HCT116 (cell line): ENCODE measurements at regions not wholly inside any gene's neighbourhood (a gene's known extent, or its start where the extent isn't known, plus 50 kb on each side); places are given as distances from the start of the nearest gene placed in this dataset.

Experiments used
- ATAC-seq: fragments of 200-7000 bp; cut with Tn5 transposase; 2 replicates; pipeline ENCODE4 v1.9.1; 2020; ENCODE audit warnings: mild to moderate bottlenecking, moderate library complexity
- BruUV-seq: library from RNA; stranded (reverse); fragments of 400-500 nt; replicated peaks from 2 replicates; lab custom pipeline; 2021; lab: Mats Ljungman, UMichigan
- CTCF ChIA-PET: fragments of 300-600 bp; sonication (Branson Sonifier 250); formaldehyde crosslinking; loops from one replicate; lab custom pipeline; 2021; ENCODE audit warnings: antibody characterized with exemption; lab: Charles Lee
- POLR2A ChIA-PET: fragments of 300-600, 350-600 bp; sonication (Branson Sonifier 250); formaldehyde crosslinking; loops from one replicate; lab custom pipeline; 2021; ENCODE audit warnings: antibody characterized with exemption; lab: Charles Lee
- RAD21 ChIA-PET, 2 experiments: fragments of 300-600 bp; sonication (Branson Sonifier 250); formaldehyde crosslinking; loops; one replicate each; lab custom pipeline; 2023; ENCODE audit warnings: low total read pairs in 2 of 2; ENCODE audit not compliant: uncharacterized antibody in 2 of 2, unreplicated experiment in 2 of 2, low non-redundant PET in 1 of 2; lab: Charles Lee
- DNase-seq: peaks from one replicate; pipeline ENCODE4 v3.0.0-alpha.2; 2010; ENCODE audit warnings: low read depth, low spot score
- H2AFZ ChIP-seq: fragments of 200-600 bp; shearing (Covaris generic), sonication (generic); 2 replicates; pipeline ENCODE4 v1.6.1; 2017; ENCODE audit warnings: low read depth, mixed run types, mixed read lengths, antibody characterized with exemption, low read length; ENCODE audit not compliant: poor library complexity, severe bottlenecking
- H3K27ac ChIP-seq: 2 replicates; pipeline ENCODE4 v1.5.1; 2012; ENCODE audit warnings: low read depth, low read length
- H3K27me3 ChIP-seq: fragments of 200-600 bp; sonication (generic); 2 replicates; pipeline ENCODE4 v1.6.1; 2016; ENCODE audit warnings: mixed run types, low read length, mixed read lengths; ENCODE audit not compliant: insufficient read depth
- H3K36me3 ChIP-seq, 2 experiments: fragments of 200-500 bp in 1 of 2; fragments of 200-600 bp in 1 of 2; sonication (Bioruptor generic) in 1 of 2; sonication (generic) in 1 of 2; 2 replicates each; pipeline versions ENCODE4 v1.5.1 to v1.6.1; 2014 to 2016; ENCODE audit warnings: low read length in 2 of 2, inconsistent platforms in 1 of 2, mixed read lengths in 1 of 2, mixed run types in 1 of 2; ENCODE audit not compliant: insufficient read depth in 2 of 2, control insufficient read depth in 1 of 2
- H3K4me1 ChIP-seq, 2 experiments: fragments of 200-600 bp in 1 of 2; sonication (generic) in 1 of 2; 2 replicates each; pipeline versions ENCODE4 v1.5.1 to v1.6.1; 2012 to 2017; ENCODE audit warnings: low read length in 2 of 2, inconsistent platforms in 1 of 2, mild to moderate bottlenecking in 1 of 2, mixed read lengths in 1 of 2, mixed run types in 1 of 2, moderate library complexity in 1 of 2; ENCODE audit not compliant: insufficient read depth in 2 of 2, control insufficient read depth in 1 of 2
- H3K4me2 ChIP-seq: fragments of 200-600 bp; sonication (generic); 2 replicates; pipeline ENCODE4 v1.6.1; 2017; ENCODE audit warnings: mixed run types, low read length, mixed read lengths
- H3K4me3 ChIP-seq, 2 experiments: fragments of 200-600 bp in 1 of 2; sonication (generic) in 1 of 2; replicated peaks in 1 of 2; 2 replicates each; pipeline ENCODE4 v1.5.1; 2011 to 2016; ENCODE audit warnings: low read length in 2 of 2, control low read depth in 1 of 2, low read depth in 1 of 2, mild to moderate bottlenecking in 1 of 2, mixed read lengths in 1 of 2, mixed run types in 1 of 2
- H3K79me2 ChIP-seq: fragments of 200-600 bp; sonication (generic); 2 replicates; pipeline ENCODE4 v1.6.1; 2017; ENCODE audit warnings: mild to moderate bottlenecking, mixed run types, low read length, moderate library complexity, mixed read lengths; ENCODE audit not compliant: insufficient read depth
- H3K9ac ChIP-seq: fragments of 200-600 bp; sonication (generic); 2 replicates; pipeline ENCODE4 v1.6.1; 2016; ENCODE audit warnings: low read length, mixed read lengths
- H3K9me2 ChIP-seq: fragments of 200-600 bp; sonication (generic), shearing (Covaris generic); 2 replicates; pipeline ENCODE4 v1.6.1; 2017; ENCODE audit warnings: mixed run types, mild to moderate bottlenecking, moderate library complexity; ENCODE audit not compliant: insufficient read depth
- H3K9me3 ChIP-seq, 2 experiments: fragments of 200-500 bp in 1 of 2; fragments of 200-600 bp in 1 of 2; sonication (Bioruptor generic) in 1 of 2; sonication (generic) in 1 of 2; 2 replicates each; pipeline ENCODE4 v1.6.1; 2014 to 2017; ENCODE audit warnings: low read length in 2 of 2, mixed read lengths in 2 of 2, inconsistent platforms in 1 of 2, low read depth in 1 of 2, mild to moderate bottlenecking in 1 of 2, mixed run types in 1 of 2, moderate library complexity in 1 of 2; ENCODE audit not compliant: control insufficient read depth in 1 of 2, insufficient read depth in 1 of 2
- H4K20me1 ChIP-seq: fragments of 200-600 bp; sonication (generic), shearing (Covaris generic); 2 replicates; pipeline ENCODE4 v1.6.1; 2017; ENCODE audit warnings: mixed run types, mild to moderate bottlenecking, moderate library complexity; ENCODE audit not compliant: insufficient read depth
- ATF3 ChIP-seq: IDR thresholded peaks from 2 replicates; pipeline ENCODE4 v1.6.1; 2012
- CEBPB ChIP-seq: IDR thresholded peaks from 2 replicates; pipeline ENCODE4 v1.6.1; 2012; ENCODE audit warnings: low read depth
- FOSL1 ChIP-seq: IDR thresholded peaks from 2 replicates; pipeline ENCODE4 v1.6.1; 2012; ENCODE audit warnings: low read depth
- POLR2A ChIP-seq: IDR thresholded peaks from 2 replicates; pipeline ENCODE4 v1.7.0; 2011; ENCODE audit warnings: borderline replicate concordance; ENCODE audit not compliant: insufficient read depth, insufficient read length; ENCODE audit errors: extremely low read depth
- POLR2AphosphoS5 ChIP-seq: IDR thresholded peaks from 2 replicates; pipeline ENCODE4 v1.6.1; 2011; ENCODE audit warnings: mild to moderate bottlenecking, low read depth, low read length, moderate library complexity
- REST ChIP-seq: IDR thresholded peaks from 2 replicates; pipeline ENCODE4 v1.6.1; 2012; ENCODE audit warnings: low read depth
- SP1 ChIP-seq: IDR thresholded peaks from 2 replicates; pipeline ENCODE4 v1.6.1; 2012; ENCODE audit warnings: low read depth
- ZFX ChIP-seq: fragments of 450-650 bp; IDR thresholded peaks from 2 replicates; pipeline ENCODE4 v1.6.1; 2017
- ZNF274 ChIP-seq: fragments of 200-500 bp; sonication (Bioruptor generic); IDR thresholded peaks from 2 replicates; pipeline ENCODE4 v1.6.1; 2014; ENCODE audit warnings: mild to moderate bottlenecking, low read depth, low read length, inconsistent platforms
- intact Hi-C: fragments of 100-400 bp; cut with micrococcal nuclease; formaldehyde crosslinking; loops from 2 replicates; pipeline ENCODE4 v1.10.0; 2022

DNA sequence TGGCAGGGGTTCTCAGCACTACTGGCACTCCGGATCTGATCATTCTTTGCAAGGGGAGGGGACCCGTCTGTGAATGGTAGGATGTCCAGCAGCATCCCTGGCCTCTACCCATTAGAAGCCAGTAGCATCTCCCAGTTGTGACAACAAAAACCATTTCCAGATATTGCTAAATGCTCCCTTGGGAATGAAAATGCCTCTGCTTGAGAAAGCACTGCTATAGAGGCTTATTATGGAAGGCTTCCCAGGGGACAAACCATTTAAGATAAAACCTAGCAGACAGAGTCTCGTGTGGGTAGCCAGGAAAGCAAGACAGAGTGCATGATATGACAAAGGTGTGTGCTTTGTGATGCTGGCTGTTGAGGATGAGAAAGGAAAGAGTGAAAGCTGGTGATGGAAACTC, 273.7 kb downstream of the TMX3 start:
- no peaks in the 10 kb centered on the region for H3K79me2 ChIP-seq
- RAD21 ChIA-PET: no interaction called here
- no peaks in the 10 kb centered on the region for H3K4me1 ChIP-seq
- POLR2A ChIA-PET: no interaction called here
- TF ChIP-seq POLR2AphosphoS5 (no peak), CEBPB (no peak), POLR2A (no peak)
- intact Hi-C loops: no loop called here
- ATAC-seq (no peak), DNase-seq (no peak)
- H3K27me3 ChIP-seq: no peaks in the 10 kb centered on the region
- H3K27ac ChIP-seq: no peak overlapping the region
- no TSS peak for BruUV-seq
- H3K4me2 ChIP-seq: no peak overlapping the region
- H4K20me1 ChIP-seq: no peaks in the 10 kb centered on the region
- H3K9ac ChIP-seq: no peak overlapping the region
- H3K9me2 ChIP-seq: no peaks in the 10 kb centered on the region
- H2AFZ ChIP-seq: no peak overlapping the region
- CTCF ChIA-PET: no interaction called here
- peaks cover 0 to 23% of the 10 kb centered on the region in 2 experiments; a peak in 2 of 4 replicates for H3K9me3 ChIP-seq
- no peak overlapping the region for H3K4me3 ChIP-seq
- H3K36me3 ChIP-seq: no peaks in the 10 kb centered on the region

GRCh38 chr18:68440433-68440832, 274.5 kb downstream of the TMX3 start:
- Histone ChIP-seq H3K4me1 (no peaks in the 10 kb centered on the region), H3K9me3 (peaks cover 0 to 27% of the 10 kb centered on the region in 2 experiments; a peak in 2 of 4 replicates), H2AFZ (no peak overlapping the region), H3K36me3 (no peaks in the 10 kb centered on the region), H3K9me2 (no peaks in the 10 kb centered on the region), H3K4me2 (no peak overlapping the region), H4K20me1 (no peaks in the 10 kb centered on the region), H3K27ac (no peak overlapping the region), H3K4me3 (no peak overlapping the region), H3K9ac (no peak overlapping the region), H3K27me3 (no peaks in the 10 kb centered on the region), H3K79me2 (no peaks in the 10 kb centered on the region)
- ATAC-seq (no peak), DNase-seq (no peak)
- intact Hi-C loops: no loop called here
- POLR2A ChIA-PET: no interaction called here
- BruUV-seq: no TSS peak
- no peak for TF ChIP-seq SP1
- no peak for TF ChIP-seq ATF3
- no peak for TF ChIP-seq ZNF274
- TF ChIP-seq REST: no peak
- no peak for TF ChIP-seq FOSL1
- TF ChIP-seq ZFX: no peak
- CTCF ChIA-PET: no interaction called here
- RAD21 ChIA-PET: no interaction called here
